GM19397 (cell line): ENCODE measurements at regions not wholly inside any gene's neighbourhood (a gene's known extent, or its start where the extent isn't known, plus 50 kb on each side); places are given as distances from the start of the nearest gene placed in this dataset.
"Not testable (repeated sequence)": the region's sequence is repeated elsewhere in the genome, so short reads cannot be mapped to it uniquely, and the experiment has no call there.

ENCODE experiments used
- ATAC-seq: cut with Tn5 transposase; IDR thresholded peaks from one replicate; pipeline ENCODE4 v1.9.1; 2021; ENCODE audit warnings: mild to moderate bottlenecking, moderate library complexity; ENCODE audit not compliant: unreplicated experiment

DNA sequence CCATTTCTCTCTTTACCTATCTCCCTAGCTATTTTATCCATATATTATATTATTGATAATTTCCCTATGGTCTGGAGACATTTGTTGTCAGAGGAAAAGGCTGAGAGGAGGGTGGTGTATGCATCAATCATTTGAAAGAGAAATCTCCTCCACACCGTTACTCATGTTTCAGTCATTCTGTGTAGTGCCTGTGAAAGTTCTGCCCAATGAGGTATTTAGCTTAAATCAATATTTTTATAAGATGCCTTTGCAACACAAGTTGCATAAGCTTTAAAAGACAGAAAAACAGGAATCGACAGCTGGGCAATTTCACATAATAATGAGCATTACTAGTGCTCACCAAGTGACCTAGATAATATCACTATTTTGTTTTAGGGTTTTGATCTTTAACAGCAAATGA lies 363.7 kb upstream of the FSIP2 start:
- ATAC-seq: no peak

DNA sequence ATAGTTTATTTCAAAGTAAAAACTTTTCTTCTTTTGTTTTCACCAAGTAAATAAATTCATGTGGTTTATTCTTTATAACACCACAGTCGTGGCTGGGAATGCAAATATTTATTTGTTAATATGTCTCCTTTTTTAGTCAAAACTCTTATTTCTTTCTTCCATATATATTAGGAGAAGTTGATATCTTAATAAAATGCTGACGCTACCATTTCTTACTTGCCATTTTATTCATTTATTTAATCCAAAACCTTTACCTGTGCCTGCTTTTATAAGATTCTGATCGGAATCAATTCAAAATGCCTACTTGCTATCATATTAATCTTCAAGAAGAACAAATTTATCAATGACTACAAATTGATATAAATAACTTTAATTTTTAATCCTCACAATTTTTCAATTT lies 362.9 kb upstream of the FSIP2 start:
- no peak for ATAC-seq

DNA sequence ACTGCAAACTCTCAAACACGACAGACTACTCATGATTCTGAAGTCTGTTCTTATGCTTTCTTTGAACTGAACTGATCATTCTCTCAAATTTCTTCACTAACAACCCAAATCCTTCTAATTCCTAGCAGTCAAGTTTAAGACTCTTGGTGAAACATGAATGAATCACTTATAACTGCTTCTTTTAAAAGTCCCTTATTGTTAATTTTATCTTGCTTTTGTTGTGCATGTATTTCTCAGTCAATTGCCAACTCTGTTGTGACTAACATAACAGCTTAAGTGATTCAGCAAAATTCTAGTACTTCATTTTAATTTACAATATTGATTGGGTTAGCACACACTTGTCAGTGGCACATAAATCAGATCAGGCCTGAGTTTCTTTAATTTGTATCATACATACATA lies 357.0 kb upstream of the FSIP2 start:
- ATAC-seq: no peak

DNA sequence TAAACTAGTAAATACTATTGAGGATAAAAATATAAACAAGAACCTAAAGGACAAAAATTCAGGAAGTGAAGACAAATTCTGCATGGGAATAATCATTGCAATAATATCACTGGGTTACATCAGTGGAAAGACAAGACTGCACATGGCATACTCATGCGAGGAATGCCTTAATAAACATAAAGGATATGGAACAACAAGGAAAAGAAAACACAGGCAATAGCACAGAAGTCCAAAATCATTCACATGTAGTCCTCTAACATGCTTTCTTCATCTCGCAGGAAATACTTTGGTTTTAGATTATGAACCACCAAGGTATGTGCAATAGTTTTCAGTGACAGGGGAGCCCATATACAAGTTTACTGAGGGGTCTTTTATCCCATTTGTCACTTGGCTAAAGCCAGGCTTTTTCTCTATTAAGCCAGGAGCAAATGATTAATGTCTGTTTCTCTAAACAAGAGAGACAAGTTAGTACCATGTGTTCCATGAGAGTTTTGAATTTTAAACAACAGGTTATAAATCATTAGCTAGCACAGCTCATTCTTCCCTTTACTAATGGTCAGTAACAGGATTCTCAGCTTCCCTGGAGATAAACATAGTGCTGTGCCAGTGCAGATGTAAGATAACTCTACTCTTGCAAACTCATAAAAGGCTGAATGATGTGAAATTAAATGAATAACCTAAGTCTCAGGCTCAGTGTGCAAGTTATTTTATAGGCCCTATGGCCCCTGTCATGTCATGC lies 353.6 kb upstream of the FSIP2 start:
- no peak for ATAC-seq

DNA sequence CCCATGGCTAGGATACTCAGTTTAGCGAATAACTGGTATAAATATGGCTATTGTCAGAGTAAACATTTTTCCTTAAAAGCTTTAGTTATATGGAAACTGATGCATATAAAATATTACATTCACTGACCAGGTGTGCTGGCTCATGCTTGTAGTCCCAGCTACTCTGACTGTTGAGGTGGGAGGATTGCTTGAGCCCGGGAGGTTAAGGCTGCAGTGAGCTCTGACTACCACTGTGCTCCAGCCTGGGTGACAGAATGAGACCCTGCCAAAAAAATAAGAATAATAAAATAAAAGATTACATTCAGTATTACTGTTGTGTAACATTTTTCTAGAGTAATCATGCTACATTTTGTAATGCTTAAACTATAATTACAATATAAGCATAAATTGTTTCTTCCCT lies 350.4 kb upstream of the FSIP2 start:
- no peak for ATAC-seq

DNA sequence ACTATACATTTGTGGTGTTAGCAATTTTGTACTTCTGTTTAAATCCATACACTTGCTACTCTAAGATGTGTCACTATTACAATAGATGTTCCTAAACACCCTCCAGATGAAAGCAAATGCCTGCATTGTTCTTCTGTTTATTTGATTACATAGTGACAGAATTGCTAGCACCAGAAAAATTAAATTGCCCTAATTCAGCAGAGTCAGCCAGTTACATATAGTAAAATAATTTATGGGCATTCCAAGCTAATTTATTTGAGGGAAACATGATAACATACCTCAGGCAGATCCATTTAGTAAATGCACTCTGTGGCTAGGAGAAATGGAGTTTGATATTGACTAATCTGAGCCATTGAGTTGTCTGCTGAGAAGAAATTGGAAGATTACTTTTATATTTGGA lies 347.1 kb upstream of the FSIP2 start:
- ATAC-seq: no peak

- no peak for ATAC-seq
Observed at GRCh38 chr2:185393091-185393490, 345.5 kb upstream of the FSIP2 start.

GRCh38 chr2:185402474-185402873 lies 336.1 kb upstream of the FSIP2 start:
- no peak for ATAC-seq

DNA sequence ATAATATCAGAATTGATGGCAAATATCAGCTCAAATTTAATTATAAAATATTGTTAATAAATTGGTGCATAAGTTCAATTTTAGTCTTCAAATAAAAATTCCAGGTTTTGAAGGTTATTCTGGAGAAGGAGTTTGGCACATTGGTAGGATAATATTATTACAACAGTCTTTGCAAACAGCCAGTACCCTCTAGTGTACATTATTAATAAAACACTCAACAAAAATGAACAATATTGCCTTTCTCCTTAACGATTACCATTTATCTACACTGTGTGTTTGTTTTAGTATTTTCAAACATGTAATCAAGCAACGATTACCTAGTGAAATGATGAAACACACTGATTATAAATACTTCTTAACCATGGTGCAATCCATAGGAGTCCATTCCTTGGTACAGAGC lies 334.0 kb upstream of the FSIP2 start:
- no peak for ATAC-seq

- no peak for ATAC-seq
Observed at GRCh38 chr2:185417111-185417510, 321.5 kb upstream of the FSIP2 start.

- ATAC-seq: no peak
Observed at GRCh38 chr2:185417688-185418087, 320.9 kb upstream of the FSIP2 start.

GRCh38 chr2:185424958-185425629 lies 313.5 kb upstream of the FSIP2 start:
- ATAC-seq: not testable (repeated sequence)

GRCh38 chr2:185428000-185428399 lies 310.6 kb upstream of the FSIP2 start:
- no peak for ATAC-seq

DNA sequence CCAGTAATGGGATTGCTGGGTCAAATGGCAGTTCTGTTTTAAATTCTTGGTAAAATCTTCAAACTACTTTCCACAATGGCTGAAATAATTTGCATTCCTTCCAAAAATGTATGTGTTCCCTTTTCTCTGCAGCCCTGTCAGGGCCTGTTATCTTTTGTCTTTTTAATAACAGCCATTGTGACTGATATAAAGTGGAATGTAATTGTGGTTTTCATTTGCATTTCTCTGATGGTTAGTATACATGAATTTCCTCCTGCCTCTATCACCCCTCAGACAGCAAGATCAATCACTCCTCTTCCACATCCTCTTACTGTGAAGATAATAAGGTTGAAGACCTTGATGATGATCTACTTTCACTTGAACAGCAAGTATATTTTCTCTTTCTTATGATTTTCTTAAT lies 304.8 kb upstream of the FSIP2 start:
- no peak for ATAC-seq

- no peak for ATAC-seq
Observed at GRCh38 chr2:185436787-185437372, 301.7 kb upstream of the FSIP2 start.

GRCh38 chr2:185441486-185442005 lies 297.1 kb upstream of the FSIP2 start:
- ATAC-seq: no peak

- ATAC-seq: no peak
Observed at GRCh38 chr2:185456517-185456916, 282.1 kb upstream of the FSIP2 start.

DNA sequence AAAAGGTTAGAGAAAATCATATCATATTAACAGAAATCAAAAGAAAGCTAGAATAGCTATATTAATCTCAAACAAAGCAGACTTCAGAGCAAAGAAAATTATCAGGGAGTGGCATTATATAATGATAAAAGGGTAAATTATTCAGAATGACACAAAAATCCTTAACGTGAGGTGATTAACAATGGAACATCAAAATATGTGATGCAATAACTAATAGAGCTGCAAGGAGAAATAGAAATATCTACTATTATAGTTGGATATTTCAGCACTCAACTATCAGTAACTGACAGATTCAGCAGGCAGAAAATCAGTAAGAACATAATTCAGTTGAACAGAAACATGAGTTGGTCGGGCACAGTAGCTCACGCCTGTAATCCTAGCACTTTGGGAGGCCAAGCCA lies 275.1 kb upstream of the FSIP2 start:
- ATAC-seq: no peak

DNA sequence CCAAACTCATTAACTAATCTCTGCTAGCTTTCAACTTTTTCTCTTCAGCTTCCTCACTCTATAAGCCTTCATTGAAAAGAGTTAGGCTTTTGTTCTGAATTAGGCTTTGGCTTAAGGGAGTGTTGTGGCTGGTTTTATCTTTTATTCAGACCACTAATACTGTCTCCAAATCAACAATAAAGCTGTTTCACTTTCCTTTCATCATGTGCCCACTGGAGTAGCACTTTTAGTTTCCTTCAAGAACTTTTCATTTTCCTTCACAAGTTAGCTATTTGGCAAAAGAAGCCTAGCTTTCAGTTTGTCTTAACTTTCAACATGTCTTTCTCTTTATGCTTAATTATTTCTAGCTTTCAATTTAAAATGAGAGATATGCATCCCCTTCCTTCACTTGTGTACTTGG lies 271.7 kb upstream of the FSIP2 start:
- ATAC-seq: no peak

DNA sequence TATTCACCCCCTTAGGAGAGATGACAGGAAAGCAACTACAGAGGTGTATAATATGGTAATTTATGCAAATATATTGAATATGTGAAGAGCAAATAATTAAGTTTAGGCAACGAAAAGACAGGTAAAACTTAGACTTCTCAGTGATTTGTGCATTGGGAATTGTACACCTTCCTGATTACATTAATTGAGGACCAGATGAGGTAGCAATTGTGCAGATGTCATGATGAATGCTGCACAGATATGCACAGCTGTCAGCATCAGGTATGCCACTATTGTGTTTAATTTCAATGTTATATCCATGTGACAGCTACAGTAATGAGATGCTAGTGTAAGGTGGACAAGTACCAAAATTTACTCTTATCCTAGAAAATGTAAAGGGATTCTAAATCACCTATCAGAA lies 267.2 kb upstream of the FSIP2 start:
- ATAC-seq: no peak

DNA sequence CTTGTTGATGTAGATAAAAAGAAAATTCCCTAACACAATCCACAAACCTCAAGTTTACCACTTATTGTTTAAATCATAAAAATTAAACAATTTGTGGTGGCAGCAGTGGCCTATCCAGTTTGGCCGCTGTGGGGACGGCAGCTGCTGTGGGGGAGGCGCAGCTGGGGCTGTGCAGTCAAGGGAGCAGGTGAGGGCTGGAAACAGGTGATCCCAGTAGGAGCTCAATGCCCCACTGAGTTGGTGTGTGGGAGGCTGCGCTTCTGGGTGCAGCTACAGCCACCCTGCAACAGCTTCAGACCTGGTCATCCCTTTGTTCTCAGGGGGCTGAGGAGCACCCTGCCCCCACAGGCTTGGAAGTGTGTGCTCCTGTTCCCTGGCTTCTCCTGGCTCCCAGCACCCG lies 266.0 kb upstream of the FSIP2 start:
- ATAC-seq: no peak

- ATAC-seq: no peak
Observed at GRCh38 chr2:185473838-185474237, 264.8 kb upstream of the FSIP2 start.
